NCI-H2171 (cell line): ENCODE measurements at regions not wholly inside any gene's neighbourhood (a gene's known extent, or its start where the extent isn't known, plus 50 kb on each side); places are given as distances from the start of the nearest gene placed in this dataset.

ENCODE experiments used
- DNase-seq: peaks from one replicate; lab custom pipeline; 2025; lab: John Stamatoyannopoulos, UW

DNA sequence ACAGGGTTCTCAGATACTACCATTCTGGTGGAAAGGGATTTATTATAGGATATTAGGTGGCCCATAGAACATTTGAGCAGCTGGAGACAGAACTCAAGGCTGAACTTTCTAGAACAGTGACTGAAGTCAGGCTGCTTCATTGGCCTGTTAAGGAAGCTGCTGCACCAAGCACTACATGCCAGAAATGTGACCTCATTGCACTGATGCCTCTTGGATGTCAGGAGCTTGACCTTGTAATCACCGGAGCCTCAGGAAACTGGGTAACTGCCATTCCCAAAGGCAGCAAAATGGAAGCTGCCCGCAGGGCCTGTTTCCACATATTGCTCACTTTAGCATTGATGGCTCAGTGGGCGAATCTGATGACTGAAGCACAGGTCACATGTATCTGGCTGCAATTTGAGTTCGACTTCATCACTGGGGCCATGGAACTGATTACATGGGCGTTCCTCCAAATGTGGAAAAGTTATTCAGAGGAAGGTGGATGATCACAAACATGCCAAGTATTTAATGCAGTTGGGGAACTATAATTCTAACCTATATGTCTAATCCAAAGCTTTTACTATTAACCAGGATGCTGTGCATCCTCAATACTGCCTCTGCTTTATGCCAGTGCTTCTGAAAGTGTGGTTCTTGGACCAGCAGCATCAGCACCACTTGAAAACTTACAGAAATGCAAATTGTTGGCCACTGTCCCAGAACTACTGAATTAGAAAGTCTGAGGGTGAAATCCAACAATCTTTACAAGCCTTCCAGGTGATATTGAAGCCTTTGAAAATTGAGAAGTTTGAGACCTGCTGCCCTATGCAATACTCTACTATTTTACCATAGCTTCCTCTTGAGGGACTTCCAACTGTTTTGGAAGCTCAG is 337.2 kb upstream of the NAV3 start:
- no peak for DNase-seq

DNA sequence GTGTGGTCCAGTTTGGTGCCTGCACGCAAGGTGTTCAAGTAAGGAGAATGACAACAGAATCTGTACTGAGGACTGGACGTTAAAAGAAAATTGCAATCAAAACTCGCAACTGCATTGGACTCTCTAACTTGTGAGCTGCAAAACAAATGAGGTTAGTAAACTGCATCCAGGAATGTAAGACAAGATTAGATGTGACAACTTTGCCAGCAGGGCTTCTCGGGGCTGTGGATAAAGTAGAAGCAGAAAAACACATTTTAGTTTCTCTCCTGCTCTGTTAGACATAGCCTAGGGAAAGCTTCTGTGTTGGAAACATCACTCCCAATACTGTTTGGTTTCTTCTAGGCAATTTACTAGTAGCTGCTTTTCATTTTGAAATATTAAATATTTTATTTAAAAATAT is 338.2 kb upstream of the NAV3 start:
- DNase-seq, result no peak

DNA sequence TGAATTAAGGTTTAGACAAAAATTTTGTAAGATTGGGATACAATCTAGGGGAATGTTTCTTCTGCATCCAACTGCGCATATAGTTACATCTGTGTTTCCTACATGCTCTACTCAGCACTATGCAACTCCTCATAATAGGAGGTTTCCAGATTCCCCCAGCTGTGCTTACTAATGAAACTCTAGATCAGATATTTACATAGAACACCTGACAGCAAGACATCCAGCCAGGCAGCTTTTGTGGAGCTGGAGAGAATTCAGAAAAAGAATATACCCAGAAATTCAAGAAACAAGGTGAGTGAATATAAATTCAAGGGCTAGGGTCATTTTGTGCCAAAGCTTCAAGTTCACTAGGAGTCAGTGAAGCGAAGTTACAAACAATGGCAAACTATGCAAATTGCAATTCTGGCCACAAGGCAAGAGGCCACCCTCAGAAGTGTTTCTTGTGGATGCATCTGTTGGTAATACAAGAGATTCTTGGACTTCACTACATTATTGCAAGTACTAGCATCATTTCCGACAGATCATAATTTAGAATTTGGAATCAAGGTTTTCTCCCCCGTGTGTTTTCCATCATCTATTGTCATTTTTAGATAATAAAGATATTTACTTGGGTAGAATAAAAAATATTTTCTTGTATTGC is 341.2 kb upstream of the NAV3 start:
- no peak for DNase-seq

DNA sequence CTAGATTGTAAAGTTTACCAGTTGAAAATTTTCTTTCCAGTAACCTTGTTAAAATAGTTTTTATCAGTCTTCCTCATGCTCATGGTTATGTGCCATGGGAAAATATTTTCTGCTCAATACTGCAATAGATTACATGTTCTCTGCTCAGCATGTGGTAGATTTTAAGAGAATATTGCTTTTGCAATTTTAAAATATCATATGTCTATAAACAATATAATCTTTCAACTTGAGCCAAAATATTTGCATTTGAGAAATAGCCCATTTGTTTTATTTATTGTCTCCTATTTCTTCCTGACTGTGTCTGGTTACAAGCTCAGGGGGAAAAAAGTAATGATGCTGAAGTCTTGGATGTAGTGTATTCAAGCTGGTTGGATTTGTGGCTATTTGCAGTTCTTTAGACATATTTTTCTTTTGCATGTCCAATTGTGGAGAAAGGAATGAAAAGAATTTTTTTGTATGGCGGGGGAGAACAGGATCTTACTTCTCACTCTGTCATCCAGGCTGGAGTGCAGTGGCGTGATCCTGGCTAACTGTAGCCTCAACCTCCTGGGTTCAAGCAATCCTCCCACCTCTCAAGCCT is 342.6 kb upstream of the NAV3 start:
- no peak for DNase-seq

DNA sequence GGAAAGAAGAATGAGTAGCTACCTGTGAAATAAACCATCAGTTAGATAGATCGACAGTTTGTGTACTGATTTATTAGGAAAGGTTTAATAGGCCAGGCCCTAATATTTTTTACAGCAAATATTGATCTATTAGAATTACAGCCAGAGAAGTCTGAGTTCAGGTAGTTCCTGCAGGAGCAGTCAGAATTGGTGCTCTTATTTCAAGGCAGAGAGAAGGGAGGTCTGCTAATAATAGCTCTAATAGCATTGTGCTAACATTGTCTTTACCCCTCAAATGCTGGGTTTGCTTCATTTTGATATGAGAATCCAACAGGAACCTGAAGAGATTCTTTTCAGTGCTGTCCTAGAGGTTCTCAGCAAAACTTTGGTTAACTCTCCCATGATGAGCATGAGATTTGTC is 343.8 kb upstream of the NAV3 start:
- DNase-seq, result no peak

DNA sequence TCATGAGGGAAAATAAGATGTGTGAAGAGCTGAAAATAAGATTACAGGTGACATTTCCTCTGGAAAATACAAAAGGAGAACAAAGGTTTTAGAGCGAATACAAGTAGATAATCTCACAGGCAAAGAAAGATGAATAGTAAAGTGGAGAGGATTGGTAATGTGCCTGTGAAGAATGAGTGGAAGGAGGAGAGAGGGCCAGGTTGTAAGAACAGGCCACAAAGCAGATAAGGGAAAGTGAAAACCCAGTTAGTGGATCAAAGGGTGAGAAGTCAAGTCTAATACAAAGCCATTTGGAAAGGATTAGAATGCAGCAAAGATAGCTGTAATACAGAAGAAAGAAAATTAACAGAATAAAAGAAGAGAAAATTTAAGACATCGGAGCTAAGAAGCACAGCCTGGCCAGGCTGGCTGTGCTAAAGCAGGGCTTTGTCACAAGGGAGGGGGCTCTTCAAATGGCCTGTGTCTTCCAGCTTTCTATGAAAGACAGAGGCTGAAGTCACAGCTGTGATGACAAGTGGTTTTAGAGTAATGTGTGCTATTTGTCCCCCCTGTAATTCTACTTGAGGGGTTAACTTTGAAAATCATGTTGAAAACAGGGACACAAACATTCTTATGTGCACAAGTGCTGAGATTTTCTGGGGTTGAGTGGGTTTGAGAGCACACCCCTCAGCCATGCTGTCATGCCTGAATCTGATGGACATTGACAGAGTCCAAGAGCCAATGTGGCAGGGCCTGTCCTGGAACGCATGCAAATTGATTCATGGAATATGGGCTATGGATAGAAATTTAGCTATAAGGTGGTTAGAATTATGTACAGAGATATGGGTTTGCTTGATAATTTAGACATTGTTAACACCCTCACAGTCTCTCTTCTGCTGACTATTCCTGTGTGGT is 344.5 kb upstream of the NAV3 start:
- DNase-seq, result no peak

DNA sequence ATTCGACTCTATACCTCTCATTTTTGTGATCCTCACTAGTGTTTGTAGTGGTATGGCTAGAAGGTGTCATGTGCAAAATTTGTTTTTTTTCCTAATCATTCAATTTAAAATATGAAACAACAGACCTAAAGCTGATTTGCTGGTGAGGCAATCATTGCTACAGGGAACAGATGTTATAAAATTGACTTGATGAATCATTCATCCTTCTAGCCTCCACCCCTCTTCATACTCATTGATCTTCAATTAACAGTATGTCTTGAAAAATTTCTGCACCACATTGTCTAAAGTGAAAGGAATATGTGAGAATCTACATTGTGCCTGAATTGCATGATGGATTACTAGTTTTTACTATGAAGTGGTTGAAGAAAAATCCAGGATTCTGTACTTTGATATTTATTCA is 349.0 kb upstream of the NAV3 start:
- no peak for DNase-seq

DNA sequence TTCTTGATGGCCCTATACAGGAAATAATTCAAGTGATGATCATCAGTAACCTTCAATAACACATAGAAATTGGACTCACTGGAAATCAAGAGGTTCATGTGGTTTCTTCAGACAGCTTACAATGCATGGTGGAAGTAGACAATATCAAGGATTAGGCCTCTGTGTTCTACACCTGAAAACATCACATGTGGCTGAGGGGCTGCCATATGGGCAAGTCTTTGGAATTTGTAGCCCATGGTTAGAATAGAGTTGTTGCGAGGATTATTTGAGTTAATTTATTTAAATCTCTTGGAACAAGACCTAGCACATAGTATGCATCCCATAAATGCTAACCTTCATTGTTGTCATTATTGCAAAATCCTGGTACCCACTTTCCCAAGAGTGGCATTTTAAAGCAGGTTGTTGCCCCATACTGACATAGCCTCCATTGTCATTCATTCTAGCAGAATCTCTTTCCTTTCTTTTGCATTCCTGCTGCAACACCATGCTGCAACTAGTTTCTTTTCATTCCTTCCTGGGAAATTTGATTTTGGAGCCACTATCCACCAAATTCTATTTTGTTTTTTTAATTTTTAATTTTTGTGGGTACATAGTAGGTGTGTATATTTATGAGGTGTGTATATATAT is 352.7 kb upstream of the NAV3 start:
- DNase-seq, result no peak

DNA sequence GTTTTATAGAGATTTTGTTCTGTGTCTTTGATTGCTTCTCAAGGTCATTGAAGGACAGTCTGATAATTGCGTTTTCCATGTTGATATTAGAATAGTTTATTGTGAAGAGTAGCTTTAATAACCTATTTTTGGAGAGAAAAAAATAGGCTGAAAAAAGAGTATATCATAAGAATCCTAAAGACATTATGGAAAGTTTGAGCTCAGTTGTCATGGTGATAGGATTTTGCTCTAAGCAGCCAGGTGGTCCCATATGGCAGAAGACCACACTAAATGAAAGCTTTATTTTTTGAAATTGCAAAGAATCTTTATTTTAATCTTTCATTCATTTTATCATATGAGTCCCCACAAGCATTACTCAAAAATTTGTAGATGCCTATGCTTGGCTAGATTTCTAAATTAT is 358.9 kb upstream of the NAV3 start:
- no peak for DNase-seq

- no peak for DNase-seq
Observed at GRCh38 chr12:77469578-77470333, 360.9 kb upstream of the NAV3 start.

DNA sequence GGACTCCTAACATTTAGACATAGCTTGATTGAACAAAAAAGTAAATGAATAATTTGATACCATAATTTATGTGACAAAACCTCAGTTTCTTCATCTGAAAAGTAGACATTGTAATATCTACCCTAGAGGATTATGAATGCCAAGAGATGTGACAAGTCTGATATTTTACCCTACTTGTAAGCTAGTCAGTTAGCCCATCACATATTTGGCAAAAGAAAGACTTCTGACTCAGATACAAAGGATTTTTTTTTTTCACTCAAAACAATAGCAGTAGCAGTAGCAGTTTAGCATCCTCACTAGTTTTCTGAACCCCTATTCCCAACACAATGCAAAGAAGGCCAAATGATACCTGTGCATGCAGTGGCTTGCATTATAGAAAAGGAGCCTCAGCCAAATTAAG is 377.3 kb upstream of the E2F7 start:
- DNase-seq, result no peak

DNA sequence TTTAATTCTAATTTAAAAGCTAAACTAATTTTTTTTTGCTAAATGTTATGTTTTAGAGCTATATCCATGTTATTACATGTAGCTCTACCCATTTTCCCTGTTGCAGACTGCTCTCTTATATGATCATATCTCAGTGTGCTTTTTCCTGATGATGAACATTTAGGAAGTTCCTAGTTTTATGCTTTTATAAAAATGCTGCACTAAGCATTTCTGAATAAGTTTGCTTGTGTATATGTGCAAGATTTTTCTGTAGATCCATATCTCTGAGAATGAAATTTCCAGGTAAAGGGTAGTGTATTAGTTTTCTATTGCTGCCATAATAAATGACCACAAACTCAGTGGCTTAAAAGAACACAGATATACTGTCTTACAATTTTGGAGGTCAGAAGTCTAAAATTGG is 374.4 kb upstream of the E2F7 start:
- DNase-seq, result no peak

DNA sequence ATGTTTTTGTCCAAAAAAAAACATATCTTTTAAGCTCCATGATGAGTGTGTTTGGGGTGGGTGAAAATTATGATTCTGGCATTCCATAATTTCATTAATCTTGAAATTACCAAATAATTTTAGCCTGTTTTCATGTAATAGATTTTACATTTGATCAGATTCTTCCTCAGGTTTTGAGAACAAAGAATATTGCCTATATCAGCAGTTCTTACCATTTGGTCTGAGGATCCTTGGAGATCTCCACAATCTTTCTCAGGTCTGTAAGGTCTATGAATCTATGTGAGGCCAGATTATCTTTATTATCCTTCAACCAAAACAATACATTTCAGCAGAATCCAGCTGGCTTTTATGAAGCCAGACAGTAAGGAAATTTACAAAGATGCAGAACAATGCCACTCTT is 373.3 kb upstream of the E2F7 start:
- no peak for DNase-seq

DNA sequence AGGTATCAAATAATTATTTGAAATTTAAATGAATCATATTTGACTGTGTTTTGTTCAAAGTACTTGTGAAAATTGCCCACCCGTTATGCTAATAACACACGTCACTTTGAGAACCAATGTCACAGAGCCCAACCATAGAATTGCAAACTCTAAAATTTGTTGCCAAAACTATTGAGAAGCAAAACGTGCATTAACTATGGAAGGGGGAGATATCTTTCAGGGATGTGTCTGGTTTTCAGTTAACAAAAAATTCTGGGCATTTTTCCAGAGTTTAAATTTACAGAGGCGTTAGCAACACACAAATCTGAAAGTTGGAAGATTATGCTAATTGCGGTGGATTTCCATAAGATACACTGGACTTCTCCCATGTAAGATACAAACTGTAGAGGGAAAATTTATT is 371.8 kb upstream of the E2F7 start:
- DNase-seq, result no peak

GRCh38 chr12:77435446-77436091 is 370.2 kb upstream of the E2F7 start:
- no peak for DNase-seq

GRCh38 chr12:77433799-77434198 is 368.4 kb upstream of the E2F7 start:
- DNase-seq, result no peak

- DNase-seq, result no peak
Observed at GRCh38 chr12:77429426-77429825, 364.1 kb upstream of the E2F7 start.

- DNase-seq, result no peak
Observed at GRCh38 chr12:77421152-77421551, 355.8 kb upstream of the E2F7 start.

- DNase-seq, result no peak
Observed at GRCh38 chr12:77409551-77409950, 344.2 kb upstream of the E2F7 start.

DNA sequence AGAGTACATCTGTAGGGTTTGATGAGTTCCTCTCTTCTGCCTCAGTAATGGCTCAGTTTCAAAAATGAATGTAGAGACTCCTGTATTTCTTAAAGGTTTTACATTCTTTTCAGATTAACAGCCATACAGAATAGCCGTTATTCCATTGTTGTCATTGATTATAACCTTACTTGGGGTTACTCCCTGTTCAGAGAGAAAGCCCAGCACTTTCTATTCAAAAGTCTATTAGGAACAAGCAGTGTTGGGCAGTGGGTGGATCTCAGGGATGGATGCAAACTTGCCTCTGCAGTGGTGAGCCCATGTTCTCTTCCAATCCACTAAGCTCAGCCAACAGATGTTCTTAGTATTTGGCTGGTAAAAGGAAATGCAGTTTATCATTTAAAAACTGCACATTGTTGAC is 342.6 kb upstream of the E2F7 start:
- no peak for DNase-seq
